Uterus (tissue), 2 donors: ENCODE measurements at regions not wholly inside any gene's neighbourhood (a gene's known extent, or its start where the extent isn't known, plus 50 kb on each side); places are given as distances from the start of the nearest gene placed in this dataset.

ENCODE experiments used
- POLR2A ChIP-seq, 2 donors: fragments of 450-650 bp; IDR thresholded peaks; one replicate each; pipeline ENCODE4 v1.6.1; 2016; ENCODE audit warnings: antibody characterized with exemption in 2 of 2, mild to moderate bottlenecking in 1 of 2, moderate library complexity in 1 of 2
- TF ChIP-seq, protein P1 (sequence below), 4 experiments: fragments of 200-600 bp in 2 of 4; fragments of 450-650 bp in 2 of 4; sonication (generic) in 2 of 4; IDR thresholded peaks; one replicate each; pipeline ENCODE4 v1.5.1; 2016 to 2019; ENCODE audit warnings: antibody characterized with exemption in 4 of 4, mild to moderate bottlenecking in 2 of 4, moderate library complexity in 1 of 4

DNA sequence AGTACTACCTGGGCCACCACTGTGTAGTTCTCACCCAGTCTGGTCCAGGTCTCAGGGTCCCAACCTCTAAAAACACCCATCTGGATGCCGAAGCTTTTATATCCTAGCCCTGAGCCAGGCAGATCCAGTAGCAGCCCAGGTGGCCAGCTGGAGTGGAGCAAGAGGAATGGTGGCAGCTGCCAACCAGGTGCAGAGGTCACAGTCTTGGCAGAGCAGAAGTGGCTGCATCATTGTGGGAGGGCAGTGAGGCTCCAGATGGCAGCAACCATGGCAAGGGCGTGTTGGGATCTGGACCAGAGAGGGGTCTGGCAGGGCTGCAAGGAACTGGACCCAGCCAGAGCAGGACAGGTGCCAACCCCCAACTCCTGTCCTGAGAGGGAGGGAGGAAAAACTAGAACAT lies 72.2 kb upstream of the AGAP1 start:
- TF ChIP-seq, protein P1, sequence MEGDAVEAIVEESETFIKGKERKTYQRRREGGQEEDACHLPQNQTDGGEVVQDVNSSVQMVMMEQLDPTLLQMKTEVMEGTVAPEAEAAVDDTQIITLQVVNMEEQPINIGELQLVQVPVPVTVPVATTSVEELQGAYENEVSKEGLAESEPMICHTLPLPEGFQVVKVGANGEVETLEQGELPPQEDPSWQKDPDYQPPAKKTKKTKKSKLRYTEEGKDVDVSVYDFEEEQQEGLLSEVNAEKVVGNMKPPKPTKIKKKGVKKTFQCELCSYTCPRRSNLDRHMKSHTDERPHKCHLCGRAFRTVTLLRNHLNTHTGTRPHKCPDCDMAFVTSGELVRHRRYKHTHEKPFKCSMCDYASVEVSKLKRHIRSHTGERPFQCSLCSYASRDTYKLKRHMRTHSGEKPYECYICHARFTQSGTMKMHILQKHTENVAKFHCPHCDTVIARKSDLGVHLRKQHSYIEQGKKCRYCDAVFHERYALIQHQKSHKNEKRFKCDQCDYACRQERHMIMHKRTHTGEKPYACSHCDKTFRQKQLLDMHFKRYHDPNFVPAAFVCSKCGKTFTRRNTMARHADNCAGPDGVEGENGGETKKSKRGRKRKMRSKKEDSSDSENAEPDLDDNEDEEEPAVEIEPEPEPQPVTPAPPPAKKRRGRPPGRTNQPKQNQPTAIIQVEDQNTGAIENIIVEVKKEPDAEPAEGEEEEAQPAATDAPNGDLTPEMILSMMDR (IDR thresholded peaks at IDR 0.05) = no peak
- TF ChIP-seq POLR2A (IDR thresholded peaks at IDR 0.05) = no peak
